Activated naive CD4-positive, alpha-beta T cell treated with anti-CD3 and anti-CD28 coated beads, Interleukin-2, amount 50 U/mL, for 24 hours (primary cell): ENCODE measurements at regions not wholly inside any gene's neighbourhood (a gene's known extent, or its start where the extent isn't known, plus 50 kb on each side); places are given as distances from the start of the nearest gene placed in this dataset.

Experiments
- H3K27ac Mint-ChIP-seq: one replicate; pipeline ENCODE4 v1.8.0; 2021; ENCODE audit warnings: mild to moderate bottlenecking, mixed read lengths
- H3K27me3 Mint-ChIP-seq: one replicate; pipeline ENCODE4 v1.8.0; 2021; ENCODE audit warnings: mixed read lengths
- H3K36me3 Mint-ChIP-seq: one replicate; pipeline ENCODE4 v1.8.0; 2021; ENCODE audit warnings: mixed read lengths
- H3K4me1 Mint-ChIP-seq: one replicate; pipeline ENCODE4 v1.8.0; 2021; ENCODE audit warnings: mixed read lengths
- H3K4me3 Mint-ChIP-seq: one replicate; pipeline ENCODE4 v1.8.0; 2021; ENCODE audit warnings: mild to moderate bottlenecking, mixed read lengths
- H3K9me3 Mint-ChIP-seq: one replicate; pipeline ENCODE4 v1.8.0; 2021; ENCODE audit warnings: mixed read lengths

DNA sequence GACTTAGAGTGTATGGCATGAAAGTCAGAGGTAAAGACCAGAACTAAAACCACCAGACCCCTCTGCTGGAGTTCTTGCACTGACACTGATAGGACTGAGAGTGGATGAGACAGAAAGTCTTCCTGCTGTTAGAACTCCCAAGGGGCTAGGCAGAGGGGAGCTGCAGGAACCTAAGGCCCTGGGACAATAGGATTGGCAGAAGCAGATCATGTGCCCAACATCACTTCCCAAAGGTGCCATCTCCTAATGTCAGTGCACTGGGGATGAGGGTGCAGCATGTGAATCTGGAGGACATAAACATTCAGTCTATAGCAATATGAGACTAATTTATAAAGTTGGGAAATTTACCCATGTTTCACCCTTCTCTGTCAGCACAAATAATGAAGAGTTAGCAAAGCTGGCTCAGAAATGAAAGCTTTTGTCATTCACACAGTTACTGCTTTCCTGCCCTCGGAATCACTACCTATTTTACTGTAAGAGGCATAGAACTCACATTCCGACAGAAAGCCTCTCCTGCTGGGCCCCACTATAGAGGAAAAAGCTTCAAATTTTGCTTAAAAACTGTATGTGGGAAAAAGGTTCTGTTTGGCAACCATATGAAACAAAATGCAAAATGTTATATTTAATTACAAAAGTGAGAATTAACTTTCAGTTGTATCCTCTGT is 49.9 kb upstream of the SSX2IP start:
- Mint-ChIP-seq H3K27me3 (no peaks in the 10 kb centered on the region), H3K4me1 (no peaks in the 10 kb centered on the region), H3K9me3 (no peaks in the 10 kb centered on the region), H3K4me3 (no peak overlapping the region), H3K36me3 (no peaks in the 10 kb centered on the region), H3K27ac (no peak overlapping the region)
